GM23338 (cell line): ENCODE measurements at regions not wholly inside any gene's neighbourhood (a gene's known extent, or its start where the extent isn't known, plus 50 kb on each side); places are given as distances from the start of the nearest gene placed in this dataset.
A peak's percentile ranks its signal among the peaks of the same experiment; 100 is the strongest.

Experiments
- ATAC-seq: fragments of 200-7000 bp; cut with Tn5 transposase; 3 replicates; pipeline ENCODE4 v1.9.1; 2020
- DNase-seq: peaks from one replicate; pipeline ENCODE4 v3.0.0-alpha.2; 2015; ENCODE audit warnings: low spot score
- H2AFZ ChIP-seq: fragments of 200-600 bp; sonication (generic); 2 replicates; pipeline ENCODE4 v1.8.0; 2016; ENCODE audit warnings: antibody characterized with exemption, mild to moderate bottlenecking, moderate library complexity
- H3F3A ChIP-seq: fragments of 200-600 bp; sonication (generic); replicated peaks from 2 replicates; pipeline ENCODE4 v1.8.0; 2017; ENCODE audit warnings: antibody characterized with exemption, mixed run types, low read depth
- H3K27ac ChIP-seq: fragments of 200-600 bp; sonication (generic); 2 replicates; pipeline ENCODE4 v1.6.1; 2016; ENCODE audit warnings: low read depth
- H3K27me3 ChIP-seq: fragments of 200-600 bp; sonication (generic); 2 replicates; pipeline ENCODE4 v1.8.0; 2016; ENCODE audit warnings: mild to moderate bottlenecking, mixed run types, moderate library complexity; ENCODE audit not compliant: insufficient read depth
- H3K36me3 ChIP-seq: fragments of 200-600 bp; sonication (generic); 2 replicates; pipeline ENCODE4 v1.8.0; 2016; ENCODE audit warnings: mild to moderate bottlenecking; ENCODE audit not compliant: insufficient read depth
- H3K4me1 ChIP-seq: fragments of 200-600 bp; sonication (generic); 2 replicates; pipeline ENCODE4 v1.8.0; 2016; ENCODE audit warnings: mild to moderate bottlenecking, moderate library complexity; ENCODE audit not compliant: insufficient read depth
- H3K4me2 ChIP-seq: fragments of 200-600 bp; sonication (generic); 2 replicates; pipeline ENCODE4 v1.7.1; 2017; ENCODE audit warnings: mixed run types
- H3K4me3 ChIP-seq: fragments of 200-600 bp; sonication (generic); 2 replicates; pipeline ENCODE4 v1.6.1; 2016; ENCODE audit warnings: mixed run types
- H3K79me2 ChIP-seq: fragments of 200-600 bp; sonication (generic); replicated peaks from 2 replicates; pipeline ENCODE4 v1.8.0; 2017; ENCODE audit warnings: mild to moderate bottlenecking; ENCODE audit not compliant: insufficient read depth
- H3K9me2 ChIP-seq: fragments of 200-600 bp; sonication (generic); 2 replicates; pipeline ENCODE4 v1.8.0; 2017; ENCODE audit not compliant: insufficient read depth
- H4K20me1 ChIP-seq: fragments of 200-600 bp; sonication (generic); replicated peaks from 2 replicates; pipeline ENCODE4 v1.8.0; 2017; ENCODE audit warnings: mild to moderate bottlenecking; ENCODE audit not compliant: insufficient read depth
- H3K27ac Mint-ChIP-seq: 2 replicates; pipeline ENCODE4 v1.8.0; 2020; ENCODE audit warnings: inconsistent platforms, mild to moderate bottlenecking, moderate library complexity, mixed read lengths
- H3K27me3 Mint-ChIP-seq: 3 replicates; pipeline ENCODE4 v1.8.0; 2022; ENCODE audit warnings: low read depth, mild to moderate bottlenecking, moderate library complexity, mixed read lengths, inconsistent platforms; ENCODE audit not compliant: insufficient read depth, poor library complexity
- H3K36me3 Mint-ChIP-seq: 3 replicates; pipeline ENCODE4 v1.8.0; 2021; ENCODE audit warnings: low read depth, mild to moderate bottlenecking, inconsistent platforms, moderate library complexity, mixed read lengths
- H3K4me1 Mint-ChIP-seq: 3 replicates; pipeline ENCODE4 v1.8.0; 2020; ENCODE audit warnings: mild to moderate bottlenecking, inconsistent platforms, mixed read lengths
- H3K4me3 Mint-ChIP-seq: 3 replicates; pipeline ENCODE4 v1.8.0; 2021; ENCODE audit warnings: moderate library complexity, mild to moderate bottlenecking, inconsistent platforms, mixed read lengths
- H3K9me3 Mint-ChIP-seq: 3 replicates; pipeline ENCODE4 v1.8.0; 2020; ENCODE audit warnings: moderate library complexity, mild to moderate bottlenecking, inconsistent platforms, mixed read lengths
- CREB1 ChIP-seq: fragments of 250-450 bp; sonication (Bioruptor Pico); IDR thresholded peaks from 2 replicates; pipeline ENCODE4 v1.5.0; 2020; ENCODE audit warnings: low read depth, mild to moderate bottlenecking, moderate library complexity
- CTCF ChIP-seq, 2 experiments: fragments of 200-600 bp in 1 of 2; sonication (generic) in 1 of 2; conservative IDR thresholded peaks; 2 replicates each; pipeline versions ENCODE4 v1.5.1 to v1.6.1; 2016 to 2017; ENCODE audit warnings: antibody characterized with exemption in 2 of 2, low read depth in 2 of 2, mild to moderate bottlenecking in 2 of 2, moderate library complexity in 1 of 2
- EZH2phosphoT487 ChIP-seq: fragments of 200-600 bp; sonication (generic); IDR thresholded peaks from one replicate; pipeline ENCODE4 v1.8.1; 2018; ENCODE audit warnings: antibody characterized with exemption; ENCODE audit not compliant: unreplicated experiment
- REST ChIP-seq: IDR thresholded peaks from one replicate; pipeline ENCODE4 v1.6.1; 2018; ENCODE audit warnings: antibody characterized with exemption; ENCODE audit not compliant: unreplicated experiment
- ZNF462 ChIP-seq: fragments of 250-450 bp; sonication (Bioruptor Pico); IDR thresholded peaks from 2 replicates; pipeline ENCODE4 v1.5.0; 2020; ENCODE audit warnings: mild to moderate bottlenecking, moderate library complexity

GRCh38 chr15:97903971-97904572 is 56.4 kb upstream of the ARRDC4 start:
- H3K4me3 Mint-ChIP-seq, result no peak overlapping the region
- Histone ChIP-seq H3K4me3 (no peak overlapping the region), H3F3A (no peaks in the 10 kb centered on the region), H3K36me3 (no peaks in the 10 kb centered on the region), H3K27ac (no peak overlapping the region), H3K4me2 (peak overlapping the region; percentile 66), H3K79me2 (no peaks in the 10 kb centered on the region), H3K27me3 (no peaks in the 10 kb centered on the region), H2AFZ (peak overlapping the region; percentile 98; the same call in 1 of the 2 replicates), H3K9me2 (no peaks in the 10 kb centered on the region), H4K20me1 (no peaks in the 10 kb centered on the region), H3K4me1 (peaks cover 3% of the 10 kb centered on the region; the same call in 1 of the 2 replicates)
- H3K9me3 Mint-ChIP-seq, result no peaks in the 10 kb centered on the region
- H3K36me3 Mint-ChIP-seq, result no peaks in the 10 kb centered on the region
- H3K27me3 Mint-ChIP-seq, result peaks cover 3% of the 10 kb centered on the region
- ATAC-seq, result peak; percentile 99
- no peak overlapping the region for H3K27ac Mint-ChIP-seq
- TF ChIP-seq CREB1, result 0 out of 2 replicates have a peak, but pooled peaks have one; percentile 42
- peak; percentile 70 for TF ChIP-seq REST
- peak; percentile 68; the same call in 1 of the 2 replicates for TF ChIP-seq ZNF462 (CRISPR knock-in tag)
- TF ChIP-seq CTCF (conservative IDR thresholded peaks at IDR 0.05; ENCODE audit: low read depth in 2 of 2), result peak; percentile 57 to 84
- TF ChIP-seq EZH2phosphoT487, result no peak
- peaks cover 3% of the 10 kb centered on the region; the same call in 2 of the 3 replicates for H3K4me1 Mint-ChIP-seq
- peak; percentile 90 for DNase-seq
